HG03280 (cell line): ENCODE measurements at regions not wholly inside any gene's neighbourhood (a gene's known extent, or its start where the extent isn't known, plus 50 kb on each side); places are given as distances from the start of the nearest gene placed in this dataset.
"Not testable (repeated sequence)": the region's sequence is repeated elsewhere in the genome, so short reads cannot be mapped to it uniquely, and the experiment has no call there.

Experiments used
- ATAC-seq: cut with Tn5 transposase; IDR thresholded peaks from one replicate; pipeline ENCODE4 v1.9.1; 2021; ENCODE audit warnings: mild to moderate bottlenecking, moderate library complexity; ENCODE audit not compliant: unreplicated experiment

GRCh38 chr11:127996825-127997224, 590.5 kb downstream of the ETS1 start:
- no peak for ATAC-seq

DNA sequence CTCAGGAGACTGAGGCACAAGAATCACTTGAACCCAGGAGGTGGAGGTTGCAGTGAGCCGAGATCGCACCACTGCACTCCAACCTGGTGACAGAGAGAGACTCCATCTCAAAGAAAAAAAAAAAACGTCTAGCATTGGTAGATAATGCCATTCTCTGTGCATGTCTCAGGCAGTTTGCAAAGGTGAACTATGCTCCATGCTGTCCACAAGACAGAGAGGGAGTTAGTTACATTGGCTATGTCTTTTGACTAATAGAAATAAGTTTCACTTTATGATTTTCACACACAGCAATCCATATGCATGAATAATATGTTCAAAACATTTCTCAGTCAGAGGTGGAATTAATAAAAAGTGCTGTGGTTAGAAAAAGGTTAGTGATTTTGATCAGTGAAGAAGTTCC, 591.4 kb downstream of the ETS1 start:
- ATAC-seq: no peak

GRCh38 chr11:127994736-127995135, 592.6 kb downstream of the ETS1 start:
- ATAC-seq: no peak

DNA sequence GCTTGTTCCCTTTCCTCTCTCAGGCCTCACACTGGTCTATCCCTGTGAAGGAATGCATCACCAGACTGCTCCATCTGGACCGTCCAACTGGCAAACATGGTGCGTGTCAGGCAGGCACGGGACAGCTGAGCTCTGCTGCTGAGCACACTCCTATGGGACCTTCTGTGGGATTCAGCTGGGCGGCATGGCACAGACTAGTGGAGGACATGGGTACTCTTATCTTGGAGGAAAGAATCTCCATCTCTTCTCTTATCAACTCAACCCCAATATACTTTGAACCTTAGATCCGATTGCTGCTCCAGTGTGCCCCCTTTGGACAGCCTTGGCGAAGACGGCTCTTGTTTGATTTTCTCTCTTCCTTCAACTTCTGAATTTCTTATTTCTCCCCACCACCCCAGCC, 593.6 kb downstream of the ETS1 start:
- no peak for ATAC-seq

GRCh38 chr11:127993281-127993680, 594.1 kb downstream of the ETS1 start:
- no peak for ATAC-seq

GRCh38 chr11:127986073-127986472, 601.3 kb downstream of the ETS1 start:
- ATAC-seq: no peak

DNA sequence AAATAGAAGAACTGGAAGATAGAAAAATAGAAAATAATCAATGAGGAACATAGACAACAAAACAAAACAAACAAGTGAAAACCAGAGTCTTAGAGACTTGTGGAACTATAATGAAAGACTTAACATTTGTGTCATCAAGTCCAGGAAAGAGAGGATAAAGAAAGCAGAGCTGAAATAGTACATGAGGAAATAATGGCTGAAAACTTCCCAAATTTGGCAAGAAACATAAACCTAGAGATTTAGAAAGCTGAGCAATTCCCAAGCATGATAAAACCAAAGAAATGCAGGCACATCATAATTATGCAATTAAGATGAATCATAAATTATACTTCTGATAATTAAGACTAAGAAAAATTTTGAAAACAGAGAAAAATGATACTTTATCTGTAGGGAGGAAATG, 614.5 kb downstream of the ETS1 start:
- ATAC-seq: no peak

DNA sequence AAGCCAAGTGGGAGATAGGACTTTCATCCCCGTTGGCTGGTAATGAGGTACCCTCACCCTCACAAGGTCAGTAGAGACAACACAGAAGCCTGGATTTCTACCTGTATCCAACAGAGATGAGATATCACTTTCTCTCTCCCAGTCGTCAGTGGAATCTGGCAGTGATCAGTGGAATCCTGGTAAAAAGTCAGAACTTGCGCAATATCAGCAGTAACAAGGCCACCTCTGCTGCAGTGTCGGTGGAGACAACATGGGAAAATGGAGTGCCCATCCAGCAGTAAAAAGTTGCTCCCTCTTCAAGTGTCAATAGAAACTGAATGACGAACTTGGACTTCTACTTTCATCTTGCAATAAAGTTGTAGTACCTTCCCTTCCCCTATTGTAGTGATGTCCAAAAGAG, 615.9 kb downstream of the ETS1 start:
- no peak for ATAC-seq

DNA sequence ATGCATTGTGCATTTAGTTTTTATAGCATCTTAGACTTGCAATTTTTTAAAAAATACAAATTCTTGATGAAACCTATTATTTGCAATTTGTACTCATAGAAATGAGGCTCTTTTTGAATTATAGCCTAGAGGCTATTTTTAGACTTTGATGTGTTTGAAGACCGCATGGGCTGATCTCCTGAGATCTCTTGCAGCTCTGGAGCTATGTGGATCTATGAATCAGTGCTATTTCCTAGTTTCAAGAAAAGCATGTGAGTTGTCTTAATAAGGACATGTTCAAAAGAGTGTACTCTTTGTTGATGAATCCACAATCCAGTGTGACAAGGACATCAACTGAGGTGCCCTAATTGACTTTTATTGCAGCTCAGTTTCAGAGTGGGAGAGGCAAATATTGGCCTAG, 620.5 kb downstream of the ETS1 start:
- ATAC-seq: no peak

DNA sequence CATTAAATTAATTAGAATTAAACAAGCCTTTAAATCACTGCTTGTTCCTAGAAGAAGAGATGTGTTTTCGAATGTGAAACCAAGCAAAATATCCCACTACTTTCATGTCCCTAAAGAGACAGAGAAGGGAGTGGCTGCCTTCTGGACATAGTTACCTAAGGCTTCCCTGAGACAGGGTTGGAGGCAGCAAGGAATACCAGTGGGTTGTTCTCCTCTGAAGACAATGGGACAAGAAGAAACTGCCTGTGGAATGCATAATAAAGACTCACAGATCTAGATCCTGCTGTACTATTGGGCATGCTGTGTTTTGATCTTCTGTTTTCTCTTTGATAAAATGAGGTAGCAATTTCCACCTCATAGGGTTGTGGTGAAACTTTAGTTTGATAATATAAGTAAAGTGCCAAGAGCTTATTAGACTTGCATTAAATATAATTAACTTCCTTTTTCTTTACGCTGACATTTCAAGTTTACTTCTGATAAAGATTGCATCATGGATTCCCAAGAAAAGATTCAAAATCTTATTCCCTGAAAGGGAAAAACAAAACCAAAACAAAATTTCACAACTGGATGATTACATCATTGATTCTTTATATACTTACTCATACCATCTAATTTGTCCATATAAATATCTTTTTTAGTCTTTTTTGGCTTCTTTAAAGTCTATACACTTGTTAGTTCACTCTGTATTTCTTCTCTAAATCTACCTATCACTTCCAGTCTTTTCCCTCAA, 621.3 kb downstream of the ETS1 start:
- ATAC-seq: no peak

GRCh38 chr11:127962416-127962815, 624.9 kb downstream of the ETS1 start:
- no peak for ATAC-seq

DNA sequence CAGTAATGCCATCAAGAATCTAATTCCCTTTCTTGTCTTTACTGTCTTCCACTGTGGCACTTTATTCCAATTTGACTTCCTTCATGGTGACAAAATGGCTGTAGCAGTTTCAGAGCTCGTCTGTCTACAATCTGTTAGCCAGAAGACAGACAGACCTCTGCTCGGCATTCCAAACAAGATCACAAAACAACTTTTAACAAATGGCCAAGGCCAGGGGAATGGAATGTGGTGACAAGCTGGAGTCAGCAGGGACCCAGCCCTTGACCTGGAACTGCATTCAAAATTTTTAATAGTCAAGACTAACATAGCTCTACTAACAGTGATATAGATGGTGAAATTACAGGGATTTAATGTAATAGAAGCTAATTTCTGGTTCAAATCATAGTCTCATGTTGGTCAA, 637.2 kb downstream of the ETS1 start:
- no peak for ATAC-seq

DNA sequence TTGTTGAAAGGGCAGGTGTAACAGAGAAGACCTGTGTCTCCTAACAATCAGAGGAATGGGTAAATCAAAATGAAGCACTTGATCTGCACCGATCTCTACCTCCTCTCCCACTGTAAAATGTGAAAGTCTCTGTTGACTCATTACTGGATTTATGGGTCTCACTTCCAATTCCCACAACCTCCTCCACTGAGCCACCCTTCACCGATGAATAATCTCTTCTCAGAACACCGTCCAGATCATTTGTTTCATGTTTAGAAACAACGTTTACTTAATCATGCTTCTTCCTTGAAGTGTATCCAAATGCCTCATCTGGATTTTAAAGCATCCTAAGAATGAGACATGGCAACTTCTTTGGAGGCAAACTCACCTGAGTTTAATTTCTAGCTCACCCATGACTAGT, 643.6 kb downstream of the ETS1 start:
- ATAC-seq: no peak

- ATAC-seq: no peak
Measured at GRCh38 chr11:127943152-127943551, 644.2 kb downstream of the ETS1 start.

DNA sequence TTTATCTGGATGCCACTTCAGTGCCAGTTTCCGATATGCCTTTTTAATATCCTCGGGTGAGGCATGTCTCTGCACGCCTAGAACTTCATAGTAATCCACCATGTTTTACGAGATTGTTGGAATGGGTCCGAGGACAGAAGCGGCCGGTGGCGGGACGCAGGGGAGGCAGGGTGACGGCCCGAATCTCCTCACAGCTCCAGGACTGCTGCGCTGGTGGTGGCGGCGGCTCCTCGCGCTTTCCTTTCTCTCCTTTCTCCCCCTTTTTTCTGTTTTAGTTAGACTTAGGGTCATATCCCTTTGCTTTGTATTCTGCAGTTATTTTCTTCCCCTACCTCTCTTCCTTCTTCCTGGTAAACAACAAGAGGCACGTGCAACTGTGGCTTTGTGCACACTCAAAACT, 645.8 kb downstream of the ETS1 start:
- ATAC-seq: not testable (repeated sequence)

DNA sequence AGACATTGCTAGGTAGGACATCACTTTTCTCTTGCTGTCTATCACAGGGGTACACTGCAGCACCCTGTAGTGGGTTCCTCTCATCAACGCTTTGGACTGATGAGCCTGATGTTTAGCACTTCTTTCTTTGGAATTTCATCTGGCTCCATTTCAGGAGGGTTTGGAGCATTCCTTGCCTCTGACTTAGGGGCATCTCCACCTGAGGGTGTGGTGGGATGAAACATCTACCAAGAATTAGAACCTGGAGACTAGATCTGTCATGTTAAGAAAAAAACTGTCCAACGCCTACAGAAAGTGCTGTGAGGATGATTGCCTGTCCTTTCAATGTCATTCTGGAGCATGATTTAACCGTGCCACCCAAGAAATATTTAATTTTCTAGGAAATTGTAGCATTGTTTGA, 648.4 kb downstream of the ETS1 start:
- no peak for ATAC-seq

DNA sequence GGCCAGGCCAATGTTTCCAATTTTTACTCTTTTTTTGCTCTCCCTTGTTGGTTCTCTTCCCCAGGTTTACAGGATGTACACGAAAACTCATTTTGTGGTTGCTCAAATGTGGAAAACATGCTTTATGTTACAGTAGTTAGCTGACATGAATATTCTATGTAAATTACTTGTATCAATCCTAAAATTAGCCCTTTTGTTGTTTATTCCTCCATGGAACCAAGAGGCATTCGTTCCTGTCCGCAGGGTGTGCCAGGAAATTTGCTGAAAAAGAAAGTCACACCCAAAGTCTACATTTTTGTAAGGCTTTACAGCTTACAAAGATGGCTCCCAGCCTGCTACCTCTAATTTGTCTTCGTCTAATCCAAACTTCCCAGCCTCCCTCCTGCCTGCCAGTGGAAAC, 652.3 kb downstream of the ETS1 start:
- ATAC-seq: no peak

- not testable (repeated sequence) for ATAC-seq
Measured at GRCh38 chr11:127933961-127934360, 653.4 kb downstream of the ETS1 start.

DNA sequence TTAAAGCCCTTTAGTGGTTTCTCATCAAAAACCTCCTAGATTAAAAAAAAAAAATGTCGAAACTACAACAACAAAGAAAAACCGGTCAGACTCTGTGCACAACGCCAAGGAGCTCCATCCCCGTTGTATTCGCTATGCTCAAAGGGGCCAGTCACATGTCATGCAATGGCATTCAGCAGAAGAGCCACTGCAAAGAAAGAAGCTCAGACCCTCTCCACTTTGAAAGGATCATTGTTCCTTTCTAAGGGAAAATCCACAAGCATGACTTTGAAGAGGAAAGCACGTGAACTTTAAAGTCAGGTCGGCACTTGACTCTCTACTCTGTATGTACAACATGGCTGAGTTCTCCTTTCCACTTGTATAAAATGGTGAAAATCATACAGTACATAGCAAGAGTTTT, 655.6 kb downstream of the ETS1 start:
- ATAC-seq: no peak

- ATAC-seq: no peak
Measured at GRCh38 chr11:127926721-127927120, 660.6 kb downstream of the ETS1 start.

DNA sequence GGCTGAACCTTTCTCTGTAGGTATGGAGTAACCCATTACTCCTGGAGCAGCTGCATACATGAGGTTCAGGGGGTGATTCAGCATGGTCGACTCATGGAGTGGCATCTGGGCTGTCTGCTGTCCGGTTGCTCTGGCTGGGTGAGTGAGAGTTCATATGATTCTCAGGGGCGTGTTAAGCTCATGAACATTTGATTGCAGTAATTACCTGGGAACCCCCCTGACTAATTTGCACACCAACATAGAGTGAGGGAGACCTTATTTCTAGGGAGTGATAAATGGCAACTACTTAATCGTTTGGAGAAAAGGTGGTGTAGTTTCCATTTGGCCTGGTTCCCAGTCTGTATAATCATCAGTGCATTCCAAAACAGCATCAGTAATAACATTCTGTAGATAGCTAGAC, 661.9 kb downstream of the ETS1 start:
- no peak for ATAC-seq

GRCh38 chr11:127919206-127920000, 668.0 kb downstream of the ETS1 start:
- no peak for ATAC-seq
